ENCODE measurements at regions not wholly inside any gene's neighbourhood (a gene's known extent, or its start where the extent isn't known, plus 50 kb on each side); places are given as distances from the start of the nearest gene placed in this dataset.

DNA sequence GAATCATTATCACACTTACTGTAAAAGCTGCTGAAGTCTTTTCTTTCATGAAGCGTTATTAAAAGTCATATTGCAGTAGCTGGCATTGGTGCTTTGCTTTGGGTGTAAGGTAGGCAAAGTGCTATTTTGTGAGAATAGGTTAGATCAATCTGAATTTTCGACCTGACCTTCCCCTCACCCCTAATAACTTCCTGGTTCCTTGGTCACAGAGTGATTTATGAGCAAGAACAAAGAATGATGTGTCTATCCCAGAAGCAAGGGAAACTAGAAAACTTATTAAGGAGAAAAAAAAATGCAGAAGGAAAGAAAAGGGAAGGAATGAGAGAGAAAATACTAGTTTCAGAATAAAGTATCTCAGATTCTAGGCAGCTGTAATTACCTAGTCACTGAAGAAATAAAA is 163.1 kb upstream of the MEIS1 start:
- TF ChIP-seq RCOR1 (IDR thresholded peaks at IDR 0.05; ENCODE audit: low read length) = no peak
- TF ChIP-seq, protein P1, sequence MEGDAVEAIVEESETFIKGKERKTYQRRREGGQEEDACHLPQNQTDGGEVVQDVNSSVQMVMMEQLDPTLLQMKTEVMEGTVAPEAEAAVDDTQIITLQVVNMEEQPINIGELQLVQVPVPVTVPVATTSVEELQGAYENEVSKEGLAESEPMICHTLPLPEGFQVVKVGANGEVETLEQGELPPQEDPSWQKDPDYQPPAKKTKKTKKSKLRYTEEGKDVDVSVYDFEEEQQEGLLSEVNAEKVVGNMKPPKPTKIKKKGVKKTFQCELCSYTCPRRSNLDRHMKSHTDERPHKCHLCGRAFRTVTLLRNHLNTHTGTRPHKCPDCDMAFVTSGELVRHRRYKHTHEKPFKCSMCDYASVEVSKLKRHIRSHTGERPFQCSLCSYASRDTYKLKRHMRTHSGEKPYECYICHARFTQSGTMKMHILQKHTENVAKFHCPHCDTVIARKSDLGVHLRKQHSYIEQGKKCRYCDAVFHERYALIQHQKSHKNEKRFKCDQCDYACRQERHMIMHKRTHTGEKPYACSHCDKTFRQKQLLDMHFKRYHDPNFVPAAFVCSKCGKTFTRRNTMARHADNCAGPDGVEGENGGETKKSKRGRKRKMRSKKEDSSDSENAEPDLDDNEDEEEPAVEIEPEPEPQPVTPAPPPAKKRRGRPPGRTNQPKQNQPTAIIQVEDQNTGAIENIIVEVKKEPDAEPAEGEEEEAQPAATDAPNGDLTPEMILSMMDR (IDR thresholded peaks at IDR 0.05) = no peak
